CD14-positive monocyte (primary cell): ENCODE measurements at regions not wholly inside any gene's neighbourhood (a gene's known extent, or its start where the extent isn't known, plus 50 kb on each side); places are given as distances from the start of the nearest gene placed in this dataset.

Experiments used
- DNase-seq, 3 donors: peaks; one replicate each; pipeline ENCODE4 v3.0.0-alpha.2; 2011 to 2022
- H2AFZ ChIP-seq: 2 replicates; pipeline ENCODE4 v1.6.0; 2012; ENCODE audit warnings: mild to moderate bottlenecking, low read depth, low read length, inconsistent platforms; ENCODE audit not compliant: insufficient read depth, poor library complexity, severe bottlenecking
- H3K27ac ChIP-seq, 2 donors: 1 replicate in 1 of 2; 2 replicates in 1 of 2; pipeline ENCODE4 v1.5.1; 2012 to 2013; ENCODE audit warnings: low read length in 2 of 2, control low read depth in 1 of 2, inconsistent platforms in 1 of 2, low read depth in 1 of 2, mild to moderate bottlenecking in 1 of 2
- H3K27me3 ChIP-seq, 2 donors: one replicate each; pipeline versions ENCODE4 v1.6.0 to v1.6.1; 2011 to 2013; ENCODE audit warnings: low read length in 2 of 2; ENCODE audit not compliant: control insufficient read depth in 2 of 2, insufficient read depth in 2 of 2
- H3K36me3 ChIP-seq, 2 donors: replicated peaks in 1 of 2; 1 replicate in 1 of 2; 2 replicates in 1 of 2; pipeline versions ENCODE4 v1.5.1 to v1.6.1; 2012 to 2013; ENCODE audit warnings: low read length in 2 of 2, control low read depth in 1 of 2, inconsistent platforms in 1 of 2, mild to moderate bottlenecking in 1 of 2; ENCODE audit not compliant: insufficient read depth in 2 of 2, control insufficient read depth in 1 of 2
- H3K4me1 ChIP-seq, 2 donors: 1 replicate in 1 of 2; 2 replicates in 1 of 2; pipeline versions ENCODE4 v1.5.1 to v1.6.1; 2012 to 2013; ENCODE audit warnings: low read length in 2 of 2, control low read depth in 1 of 2, inconsistent platforms in 1 of 2, mild to moderate bottlenecking in 1 of 2, moderate library complexity in 1 of 2; ENCODE audit not compliant: insufficient read depth in 2 of 2, control insufficient read depth in 1 of 2
- H3K4me2 ChIP-seq: replicated peaks from 2 replicates; pipeline ENCODE3; 2012; ENCODE audit warnings: low read length, moderate library complexity, mild to moderate bottlenecking; ENCODE audit not compliant: poor library complexity, severe bottlenecking; ENCODE audit errors: extremely low read depth
- H3K4me3 ChIP-seq, 3 experiments: fragments of 200-600 bp in 1 of 3; sonication (generic) in 1 of 3; replicated peaks in 1 of 3; 1 replicate in 2 of 3; 2 replicates in 1 of 3; pipeline ENCODE4 v1.5.1; 2011 to 2013; ENCODE audit warnings: low read length in 3 of 3, mild to moderate bottlenecking in 3 of 3, control low read depth in 2 of 3, low read depth in 2 of 3, inconsistent platforms in 1 of 3, moderate library complexity in 1 of 3
- H3K79me2 ChIP-seq: 2 replicates; pipeline ENCODE4 v1.6.0; 2012; ENCODE audit warnings: mild to moderate bottlenecking, control low read depth, inconsistent platforms, low read length, moderate library complexity; ENCODE audit not compliant: insufficient read depth
- H3K9ac ChIP-seq: 2 replicates; pipeline ENCODE4 v1.6.0; 2017; ENCODE audit warnings: low read length, mild to moderate bottlenecking; ENCODE audit not compliant: insufficient read depth, poor library complexity, severe bottlenecking
- H3K9me3 ChIP-seq, 2 donors: replicated peaks in 1 of 2; 1 replicate in 1 of 2; 2 replicates in 1 of 2; pipeline versions ENCODE4 v1.5.1 to v1.6.1; 2012 to 2013; ENCODE audit warnings: low read length in 2 of 2, control low read depth in 1 of 2; ENCODE audit not compliant: control insufficient read depth in 1 of 2, insufficient read depth in 1 of 2
- H4K20me1 ChIP-seq: 2 replicates; pipeline ENCODE4 v1.6.0; 2012; ENCODE audit warnings: mild to moderate bottlenecking, low read length, control low read depth, moderate library complexity; ENCODE audit not compliant: insufficient read depth
- H3K27ac Mint-ChIP-seq, 7 donors: one replicate each; pipeline ENCODE4 v1.8.0; 2020; ENCODE audit warnings: mild to moderate bottlenecking in 7 of 7, mixed read lengths in 7 of 7, moderate library complexity in 6 of 7, inconsistent platforms in 2 of 7
- H3K27me3 Mint-ChIP-seq, 3 donors: one replicate each; pipeline ENCODE4 v1.8.0; 2021 to 2022; ENCODE audit warnings: low read depth in 3 of 3, mild to moderate bottlenecking in 3 of 3, mixed read lengths in 3 of 3, moderate library complexity in 3 of 3, inconsistent platforms in 1 of 3
- H3K36me3 Mint-ChIP-seq, 2 donors: one replicate each; pipeline ENCODE4 v1.8.0; 2020; ENCODE audit warnings: mixed read lengths in 2 of 2, inconsistent platforms in 1 of 2, mild to moderate bottlenecking in 1 of 2
- H3K4me1 Mint-ChIP-seq: one replicate; pipeline ENCODE4 v1.8.0; 2020; ENCODE audit warnings: mild to moderate bottlenecking, mixed read lengths
- H3K4me3 Mint-ChIP-seq, 2 donors: one replicate each; pipeline ENCODE4 v1.8.0; 2020; ENCODE audit warnings: mild to moderate bottlenecking in 2 of 2, mixed read lengths in 2 of 2, moderate library complexity in 1 of 2
- H3K9me3 Mint-ChIP-seq, 7 donors: one replicate each; pipeline ENCODE4 v1.8.0; 2020 to 2022; ENCODE audit warnings: mixed read lengths in 7 of 7, mild to moderate bottlenecking in 6 of 7, moderate library complexity in 6 of 7, inconsistent platforms in 2 of 7
- WGBS: methylation state at CpG from one replicate; pipeline ENCODE4 v1.1.5; 2013; ENCODE audit warnings: missing lambda C conversion rate; ENCODE audit not compliant: insufficient coverage; 5-methylcytosine and 5-hydroxymethylcytosine counted together
- intact Hi-C, 2 donors: fragments of 100-400 bp; cut with micrococcal nuclease; formaldehyde crosslinking; loops; one replicate each; pipeline versions ENCODE4 v1.15.0 to v1.15.1; 2023
- TF ChIP-seq, protein P1 (sequence below): fragments of 200-600 bp; IDR thresholded peaks from one replicate; pipeline ENCODE4 v1.8.0; 2022; ENCODE audit warnings: antibody characterized with exemption, mild to moderate bottlenecking

DNA sequence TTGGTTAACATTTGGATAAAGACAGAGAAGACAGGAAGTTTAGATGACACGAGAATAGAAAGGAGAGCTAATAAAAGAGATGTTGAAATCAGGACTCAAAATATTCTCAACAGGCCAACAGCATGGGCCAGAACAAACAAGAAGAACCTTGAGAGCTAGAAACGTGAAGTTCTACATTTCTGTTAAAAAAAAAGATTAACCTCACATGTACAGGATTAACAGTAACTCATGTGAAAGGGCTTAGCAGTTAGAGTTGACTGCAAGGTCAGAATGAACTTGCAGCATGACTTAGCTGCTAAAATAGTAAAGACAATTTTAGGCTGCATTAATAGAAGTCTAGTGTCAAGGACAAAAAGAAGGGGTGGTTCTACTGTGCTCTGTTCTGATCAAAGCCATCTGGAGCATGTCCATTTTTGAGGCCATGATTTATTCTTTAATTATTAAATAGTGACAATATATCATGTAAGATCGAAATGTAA is 331.1 kb upstream of the HSF2 start:
- Histone ChIP-seq H3K4me2 (no peak overlapping the region), H2AFZ (no peak overlapping the region), H4K20me1 (no peaks in the 10 kb centered on the region), H3K9me3 (no peaks in the 10 kb centered on the region), H3K27me3 (no peaks in the 10 kb centered on the region), H3K36me3 (no peaks in the 10 kb centered on the region), H3K79me2 (no peaks in the 10 kb centered on the region), H3K9ac (no peak overlapping the region), H3K27ac (no peak overlapping the region), H3K4me3 (no peak overlapping the region), H3K4me1 (no peaks in the 10 kb centered on the region)
- WGBS = no CpG with 5 or more reads among the region's 3 CpGs
- DNase-seq = no peak
- Mint-ChIP-seq H3K4me3 (no peak overlapping the region), H3K27me3 (peaks cover 0 to 2% (median 0%) of the 10 kb centered on the region in 3 donors), H3K9me3 (peaks cover 0 to 3% (median 0%) of the 10 kb centered on the region in 7 donors), H3K27ac (no peak overlapping the region), H3K4me1 (no peaks in the 10 kb centered on the region), H3K36me3 (no peaks in the 10 kb centered on the region)
- TF ChIP-seq, protein P1, sequence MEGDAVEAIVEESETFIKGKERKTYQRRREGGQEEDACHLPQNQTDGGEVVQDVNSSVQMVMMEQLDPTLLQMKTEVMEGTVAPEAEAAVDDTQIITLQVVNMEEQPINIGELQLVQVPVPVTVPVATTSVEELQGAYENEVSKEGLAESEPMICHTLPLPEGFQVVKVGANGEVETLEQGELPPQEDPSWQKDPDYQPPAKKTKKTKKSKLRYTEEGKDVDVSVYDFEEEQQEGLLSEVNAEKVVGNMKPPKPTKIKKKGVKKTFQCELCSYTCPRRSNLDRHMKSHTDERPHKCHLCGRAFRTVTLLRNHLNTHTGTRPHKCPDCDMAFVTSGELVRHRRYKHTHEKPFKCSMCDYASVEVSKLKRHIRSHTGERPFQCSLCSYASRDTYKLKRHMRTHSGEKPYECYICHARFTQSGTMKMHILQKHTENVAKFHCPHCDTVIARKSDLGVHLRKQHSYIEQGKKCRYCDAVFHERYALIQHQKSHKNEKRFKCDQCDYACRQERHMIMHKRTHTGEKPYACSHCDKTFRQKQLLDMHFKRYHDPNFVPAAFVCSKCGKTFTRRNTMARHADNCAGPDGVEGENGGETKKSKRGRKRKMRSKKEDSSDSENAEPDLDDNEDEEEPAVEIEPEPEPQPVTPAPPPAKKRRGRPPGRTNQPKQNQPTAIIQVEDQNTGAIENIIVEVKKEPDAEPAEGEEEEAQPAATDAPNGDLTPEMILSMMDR = no peak
- intact Hi-C loops = no loop called here

DNA sequence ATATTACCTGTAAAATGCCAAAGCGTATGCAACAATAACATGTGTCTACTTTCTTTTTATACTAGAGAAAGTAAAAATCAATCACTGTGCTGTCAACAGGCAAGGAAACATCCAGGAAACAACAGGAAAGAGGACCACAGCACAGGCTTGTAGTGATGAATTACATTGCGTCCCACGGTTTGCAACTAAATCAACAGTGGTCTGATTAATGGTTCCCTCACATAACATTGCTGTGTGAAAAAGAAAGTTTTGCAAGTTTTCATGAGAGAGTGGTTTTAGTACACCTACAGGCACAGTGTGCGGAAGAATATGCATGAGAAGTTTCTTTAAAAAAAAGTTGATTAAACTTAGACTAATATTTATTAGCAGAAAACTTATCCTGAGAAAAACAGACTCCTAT is 329.5 kb upstream of the HSF2 start:
- Histone ChIP-seq H3K9me3 (no peaks in the 10 kb centered on the region), H3K9ac (no peak overlapping the region), H3K27ac (no peak overlapping the region), H3K4me2 (no peak overlapping the region), H3K36me3 (no peaks in the 10 kb centered on the region), H3K79me2 (no peaks in the 10 kb centered on the region), H4K20me1 (no peaks in the 10 kb centered on the region), H3K4me1 (no peaks in the 10 kb centered on the region), H3K4me3 (no peak overlapping the region), H2AFZ (no peak overlapping the region), H3K27me3 (no peaks in the 10 kb centered on the region)
- WGBS = no CpG with 5 or more reads among the region's 4 CpGs
- no peak overlapping the region for H3K4me3 Mint-ChIP-seq
- DNase-seq = no peak
- intact Hi-C loops = no loop called here
- TF ChIP-seq, protein P1 = no peak
- H3K27ac Mint-ChIP-seq = no peak overlapping the region
- H3K9me3 Mint-ChIP-seq = peaks cover 0 to 3% (median 0%) of the 10 kb centered on the region in 7 donors
- no peaks in the 10 kb centered on the region for H3K36me3 Mint-ChIP-seq
- H3K27me3 Mint-ChIP-seq = peaks cover 0 to 2% (median 0%) of the 10 kb centered on the region in 3 donors
- no peaks in the 10 kb centered on the region for H3K4me1 Mint-ChIP-seq
